ENCODE measurements at regions not wholly inside any gene's neighbourhood (a gene's known extent, or its start where the extent isn't known, plus 50 kb on each side); places are given as distances from the start of the nearest gene placed in this dataset.

- Histone ChIP-seq H3K27me3 (ENCODE audit: control insufficient read depth, insufficient read depth, low read length) (no peaks in the 10 kb centered on the region), H3K36me3 (ENCODE audit: control insufficient read depth, insufficient read depth, low read length) (no peaks in the 10 kb centered on the region), H3K4me3 (ENCODE audit: low read length) (no peak overlapping the region), H3K9me3 (ENCODE audit: control insufficient read depth, insufficient read depth, low read length) (no peaks in the 10 kb centered on the region), H3K4me1 (ENCODE audit: control insufficient read depth, insufficient read depth, low read length) (no peaks in the 10 kb centered on the region), H3K27ac (ENCODE audit: low read length) (no peak overlapping the region)
- no peak for DNase-seq (ENCODE audit: low read depth, low spot score)
- no CpG with 5 or more reads among the region's 2 CpGs for WGBS (ENCODE audit: insufficient coverage, insufficient read length)
Observed at GRCh38 chr6:11386726-11387125, 150.8 kb upstream of the TMEM170B start.

GRCh38 chr6:11386323-11386722 is 151.2 kb upstream of the TMEM170B start:
- Histone ChIP-seq H3K4me1 (ENCODE audit: control insufficient read depth, insufficient read depth, low read length) (no peaks in the 10 kb centered on the region), H3K4me3 (ENCODE audit: low read length) (no peak overlapping the region), H3K9me3 (ENCODE audit: control insufficient read depth, insufficient read depth, low read length) (no peaks in the 10 kb centered on the region), H3K36me3 (ENCODE audit: control insufficient read depth, insufficient read depth, low read length) (no peaks in the 10 kb centered on the region), H3K27ac (ENCODE audit: low read length) (no peak overlapping the region), H3K27me3 (ENCODE audit: control insufficient read depth, insufficient read depth, low read length) (no peaks in the 10 kb centered on the region)
- WGBS (ENCODE audit: insufficient coverage, insufficient read length) = no CpG with 5 or more reads among the region's 4 CpGs
- no peak for DNase-seq (ENCODE audit: low read depth, low spot score)

GRCh38 chr6:11384531-11385309 is 152.3 kb upstream of the NEDD9 start:
- H3K9me3 ChIP-seq (ENCODE audit: control insufficient read depth, insufficient read depth, low read length) = no peaks in the 10 kb centered on the region
- H3K4me1 ChIP-seq (ENCODE audit: control insufficient read depth, insufficient read depth, low read length) = no peaks in the 10 kb centered on the region
- no CpG with 5 or more reads among the region's 7 CpGs for WGBS (ENCODE audit: insufficient coverage, insufficient read length)
- H3K27ac ChIP-seq (ENCODE audit: low read length) = no peak overlapping the region
- H3K27me3 ChIP-seq (ENCODE audit: control insufficient read depth, insufficient read depth, low read length) = no peaks in the 10 kb centered on the region
- no peaks in the 10 kb centered on the region for H3K36me3 ChIP-seq (ENCODE audit: control insufficient read depth, insufficient read depth, low read length)
- no peak for DNase-seq (ENCODE audit: low read depth, low spot score)
- H3K4me3 ChIP-seq (ENCODE audit: low read length) = no peak overlapping the region

- Histone ChIP-seq H3K27ac (ENCODE audit: low read length) (no peak overlapping the region), H3K36me3 (ENCODE audit: control insufficient read depth, insufficient read depth, low read length) (no peaks in the 10 kb centered on the region), H3K27me3 (ENCODE audit: control insufficient read depth, insufficient read depth, low read length) (no peaks in the 10 kb centered on the region), H3K4me1 (ENCODE audit: control insufficient read depth, insufficient read depth, low read length) (no peaks in the 10 kb centered on the region), H3K9me3 (ENCODE audit: control insufficient read depth, insufficient read depth, low read length) (no peaks in the 10 kb centered on the region), H3K4me3 (ENCODE audit: low read length) (no peak overlapping the region)
- no peak for DNase-seq (ENCODE audit: low read depth, low spot score)
- WGBS (ENCODE audit: insufficient coverage, insufficient read length) = no CpG with 5 or more reads among the region's 13 CpGs
Observed at GRCh38 chr6:11381801-11382513, 149.5 kb upstream of the NEDD9 start.

GRCh38 chr6:11380969-11381744 is 148.7 kb upstream of the NEDD9 start:
- H3K27ac ChIP-seq (ENCODE audit: low read length) = no peak overlapping the region
- no peaks in the 10 kb centered on the region for H3K4me1 ChIP-seq (ENCODE audit: control insufficient read depth, insufficient read depth, low read length)
- no peaks in the 10 kb centered on the region for H3K9me3 ChIP-seq (ENCODE audit: control insufficient read depth, insufficient read depth, low read length)
- no peaks in the 10 kb centered on the region for H3K36me3 ChIP-seq (ENCODE audit: control insufficient read depth, insufficient read depth, low read length)
- H3K4me3 ChIP-seq (ENCODE audit: low read length) = no peak overlapping the region
- no peak for DNase-seq (ENCODE audit: low read depth, low spot score)
- H3K27me3 ChIP-seq (ENCODE audit: control insufficient read depth, insufficient read depth, low read length) = no peaks in the 10 kb centered on the region
- no CpG with 5 or more reads among the region's 12 CpGs for WGBS (ENCODE audit: insufficient coverage, insufficient read length)

GRCh38 chr6:11380549-11380948 is 148.1 kb upstream of the NEDD9 start:
- no peaks in the 10 kb centered on the region for H3K4me1 ChIP-seq (ENCODE audit: control insufficient read depth, insufficient read depth, low read length)
- no peaks in the 10 kb centered on the region for H3K27me3 ChIP-seq (ENCODE audit: control insufficient read depth, insufficient read depth, low read length)
- no CpG with 5 or more reads among the region's 7 CpGs for WGBS (ENCODE audit: insufficient coverage, insufficient read length)
- DNase-seq (ENCODE audit: low read depth, low spot score) = no peak
- no peaks in the 10 kb centered on the region for H3K36me3 ChIP-seq (ENCODE audit: control insufficient read depth, insufficient read depth, low read length)
- no peaks in the 10 kb centered on the region for H3K9me3 ChIP-seq (ENCODE audit: control insufficient read depth, insufficient read depth, low read length)
- H3K27ac ChIP-seq (ENCODE audit: low read length) = no peak overlapping the region
- H3K4me3 ChIP-seq (ENCODE audit: low read length) = no peak overlapping the region

- Histone ChIP-seq H3K27me3 (ENCODE audit: control insufficient read depth, insufficient read depth, low read length) (no peaks in the 10 kb centered on the region), H3K4me3 (ENCODE audit: low read length) (no peak overlapping the region)
- WGBS (ENCODE audit: insufficient coverage, insufficient read length) = no CpG with 5 or more reads among the region's 4 CpGs
Observed at GRCh38 chr6:11379805-11380204, 147.3 kb upstream of the NEDD9 start.

GRCh38 chr6:11378639-11379038 is 146.2 kb upstream of the NEDD9 start:
- no peaks in the 10 kb centered on the region for H3K27me3 ChIP-seq (ENCODE audit: control insufficient read depth, insufficient read depth, low read length)
- WGBS (ENCODE audit: insufficient coverage, insufficient read length) = no CpG with 5 or more reads among the region's 4 CpGs
- H3K4me3 ChIP-seq (ENCODE audit: low read length) = no peak overlapping the region
- H3K27ac ChIP-seq (ENCODE audit: low read length) = no peak overlapping the region
- DNase-seq (ENCODE audit: low read depth, low spot score) = no peak
- no peaks in the 10 kb centered on the region for H3K4me1 ChIP-seq (ENCODE audit: control insufficient read depth, insufficient read depth, low read length)
- no peaks in the 10 kb centered on the region for H3K36me3 ChIP-seq (ENCODE audit: control insufficient read depth, insufficient read depth, low read length)
- H3K9me3 ChIP-seq (ENCODE audit: control insufficient read depth, insufficient read depth, low read length) = no peaks in the 10 kb centered on the region

More at GRCh38 chr6:11379805-11380204, 147.3 kb upstream of the NEDD9 start:
- H3K27ac ChIP-seq (ENCODE audit: low read length) = no peak overlapping the region
- H3K36me3 ChIP-seq (ENCODE audit: control insufficient read depth, insufficient read depth, low read length) = no peaks in the 10 kb centered on the region
- H3K4me1 ChIP-seq (ENCODE audit: control insufficient read depth, insufficient read depth, low read length) = no peaks in the 10 kb centered on the region
- H3K9me3 ChIP-seq (ENCODE audit: control insufficient read depth, insufficient read depth, low read length) = no peaks in the 10 kb centered on the region
- DNase-seq (ENCODE audit: low read depth, low spot score) = no peak

GRCh38 chr6:11374036-11375010 is 141.9 kb upstream of the NEDD9 start:
- no CpG with 5 or more reads among the region's 4 CpGs for WGBS (ENCODE audit: insufficient coverage, insufficient read length)
- no peak for DNase-seq (ENCODE audit: low read depth, low spot score)
- no peak overlapping the region for H3K27ac ChIP-seq (ENCODE audit: low read length)
- H3K4me3 ChIP-seq (ENCODE audit: low read length) = no peak overlapping the region
- H3K36me3 ChIP-seq (ENCODE audit: control insufficient read depth, insufficient read depth, low read length) = no peaks in the 10 kb centered on the region
- H3K9me3 ChIP-seq (ENCODE audit: control insufficient read depth, insufficient read depth, low read length) = no peaks in the 10 kb centered on the region
- no peaks in the 10 kb centered on the region for H3K27me3 ChIP-seq (ENCODE audit: control insufficient read depth, insufficient read depth, low read length)
- H3K4me1 ChIP-seq (ENCODE audit: control insufficient read depth, insufficient read depth, low read length) = no peaks in the 10 kb centered on the region

All from iPS DF 6.9 (cell line).